Progenitor cell of endocrine pancreas (in vitro differentiated cells): ENCODE measurements at regions not wholly inside any gene's neighbourhood (a gene's known extent, or its start where the extent isn't known, plus 50 kb on each side); places are given as distances from the start of the nearest gene placed in this dataset.

Experiments
- DNase-seq: peaks from one replicate; pipeline ENCODE4 v3.0.0; 2021; ENCODE audit warnings: low spot score; ENCODE audit not compliant: unreplicated experiment
- H3K27ac Mint-ChIP-seq: 2 replicates; pipeline ENCODE4 v1.8.0; 2021; ENCODE audit warnings: mild to moderate bottlenecking, moderate library complexity, mixed read lengths
- H3K27me3 Mint-ChIP-seq: 2 replicates; pipeline ENCODE4 v1.8.0; 2021; ENCODE audit warnings: mixed read lengths
- H3K36me3 Mint-ChIP-seq: 2 replicates; pipeline ENCODE4 v1.8.0; 2022; ENCODE audit warnings: mixed read lengths; ENCODE audit not compliant: insufficient read depth
- H3K4me1 Mint-ChIP-seq: 2 replicates; pipeline ENCODE4 v1.8.0; 2021; ENCODE audit warnings: low read depth, mixed read lengths
- H3K4me3 Mint-ChIP-seq: 2 replicates; pipeline ENCODE4 v1.8.0; 2021; ENCODE audit warnings: low read depth, mild to moderate bottlenecking, moderate library complexity, mixed read lengths
- H3K9me3 Mint-ChIP-seq: 2 replicates; pipeline ENCODE4 v1.8.0; 2021; ENCODE audit warnings: low read depth, mixed read lengths
- CTCF ChIP-seq: fragments of 200-600 bp; sonication (generic); IDR thresholded peaks from one replicate; pipeline ENCODE4 v1.5.0; 2021; ENCODE audit warnings: antibody characterized with exemption, mild to moderate bottlenecking; ENCODE audit not compliant: unreplicated experiment

GRCh38 chr16:54595621-54596020 is 309.0 kb upstream of the IRX3 start:
- no peaks in the 10 kb centered on the region for H3K36me3 Mint-ChIP-seq
- DNase-seq = no peak
- H3K9me3 Mint-ChIP-seq = peaks cover 9% of the 10 kb centered on the region
- H3K27ac Mint-ChIP-seq = no peak overlapping the region
- no peaks in the 10 kb centered on the region for H3K4me1 Mint-ChIP-seq
- H3K4me3 Mint-ChIP-seq = no peak overlapping the region
- no peak for TF ChIP-seq CTCF
- H3K27me3 Mint-ChIP-seq = peaks cover 77% of the 10 kb centered on the region

- Mint-ChIP-seq H3K4me1 (no peaks in the 10 kb centered on the region), H3K4me3 (no peak overlapping the region), H3K27me3 (peaks cover 85% of the 10 kb centered on the region), H3K36me3 (no peaks in the 10 kb centered on the region), H3K27ac (no peak overlapping the region), H3K9me3 (peaks cover 9% of the 10 kb centered on the region)
- TF ChIP-seq CTCF = no peak
- DNase-seq = no peak
These were observed 308.2 kb upstream of the IRX3 start for GRCh38 chr16:54594601-54595391.

GRCh38 chr16:54591816-54592246 is 305.2 kb upstream of the IRX3 start:
- H3K9me3 Mint-ChIP-seq = no peaks in the 10 kb centered on the region
- H3K4me1 Mint-ChIP-seq = no peaks in the 10 kb centered on the region
- no peak for DNase-seq
- H3K27me3 Mint-ChIP-seq = peaks cover 92% of the 10 kb centered on the region
- no peak for TF ChIP-seq CTCF
- H3K4me3 Mint-ChIP-seq = no peak overlapping the region
- no peak overlapping the region for H3K27ac Mint-ChIP-seq
- H3K36me3 Mint-ChIP-seq = no peaks in the 10 kb centered on the region

GRCh38 chr16:54590836-54591235 is 304.2 kb upstream of the IRX3 start:
- Mint-ChIP-seq H3K4me3 (no peak overlapping the region), H3K9me3 (no peaks in the 10 kb centered on the region), H3K27ac (no peak overlapping the region), H3K4me1 (peaks cover 1% of the 10 kb centered on the region), H3K36me3 (no peaks in the 10 kb centered on the region), H3K27me3 (peaks cover 86% of the 10 kb centered on the region)
- DNase-seq = no peak
- TF ChIP-seq CTCF = no peak

- Mint-ChIP-seq H3K27ac (peak overlapping the region; percentile 34), H3K36me3 (no peaks in the 10 kb centered on the region), H3K27me3 (peaks cover 70% of the 10 kb centered on the region), H3K9me3 (no peaks in the 10 kb centered on the region), H3K4me1 (peaks cover 6% of the 10 kb centered on the region), H3K4me3 (no peak overlapping the region)
- no peak for TF ChIP-seq CTCF
- no peak for DNase-seq
These were observed 302.7 kb upstream of the IRX3 start for GRCh38 chr16:54589326-54589725.
